HG02610 (cell line): ENCODE measurements at regions not wholly inside any gene's neighbourhood (a gene's known extent, or its start where the extent isn't known, plus 50 kb on each side); places are given as distances from the start of the nearest gene placed in this dataset.
"Not testable (repeated sequence)": the region's sequence is repeated elsewhere in the genome, so short reads cannot be mapped to it uniquely, and the experiment has no call there.

Source experiments
- ATAC-seq: cut with Tn5 transposase; IDR thresholded peaks from one replicate; pipeline ENCODE4 v1.9.1; 2021; ENCODE audit warnings: mild to moderate bottlenecking, moderate library complexity; ENCODE audit not compliant: unreplicated experiment

- ATAC-seq = no peak
Observed at GRCh38 chrX:43349363-43349762, 306.7 kb upstream of the MAOA start.

DNA sequence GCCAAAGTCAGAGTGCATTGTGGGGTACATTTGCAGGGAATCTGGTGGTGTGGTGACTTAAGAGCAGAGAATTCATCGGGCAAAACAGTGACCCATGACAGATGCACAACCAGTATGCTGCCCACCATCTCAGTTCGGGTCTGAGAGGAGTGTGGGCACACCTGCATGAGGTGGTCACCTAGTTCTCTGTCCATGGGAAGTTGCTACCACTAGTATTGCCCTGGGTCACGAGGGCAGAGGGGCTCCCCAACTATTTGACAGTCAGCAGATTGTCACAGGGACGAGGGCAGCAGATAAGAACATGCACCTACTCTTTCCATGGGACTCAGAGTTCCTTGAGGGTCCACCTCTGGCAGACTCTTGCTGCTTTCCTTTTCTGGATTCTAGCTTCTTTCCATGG, 305.2 kb upstream of the MAOA start:
- no peak for ATAC-seq

- ATAC-seq = no peak
Observed at GRCh38 chrX:43357741-43358140, 298.4 kb upstream of the MAOA start.

GRCh38 chrX:43373032-43373431, 283.1 kb upstream of the MAOA start:
- no peak for ATAC-seq

- no peak for ATAC-seq
Observed at GRCh38 chrX:43375136-43375535, 281.0 kb upstream of the MAOA start.

GRCh38 chrX:43380704-43381103, 275.4 kb upstream of the MAOA start:
- no peak for ATAC-seq

DNA sequence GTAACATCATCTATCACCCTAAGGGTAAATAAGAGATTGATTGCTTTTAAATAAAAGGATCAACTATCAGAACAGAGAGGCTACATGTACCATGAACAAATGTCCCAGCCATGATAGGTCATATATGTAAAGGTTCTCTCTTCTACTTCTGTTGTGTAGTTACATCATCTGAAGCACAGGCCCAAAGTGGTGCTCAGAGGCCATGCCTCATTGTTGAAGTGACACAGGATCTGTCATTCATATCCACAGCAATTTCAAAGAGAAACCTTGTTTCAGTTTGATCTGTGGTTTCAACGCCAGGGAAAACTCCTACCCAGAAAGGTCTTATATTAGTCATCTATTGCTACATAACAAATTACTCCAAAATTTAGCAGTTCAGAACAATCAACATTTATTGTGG, 269.2 kb upstream of the MAOA start:
- ATAC-seq = no peak

DNA sequence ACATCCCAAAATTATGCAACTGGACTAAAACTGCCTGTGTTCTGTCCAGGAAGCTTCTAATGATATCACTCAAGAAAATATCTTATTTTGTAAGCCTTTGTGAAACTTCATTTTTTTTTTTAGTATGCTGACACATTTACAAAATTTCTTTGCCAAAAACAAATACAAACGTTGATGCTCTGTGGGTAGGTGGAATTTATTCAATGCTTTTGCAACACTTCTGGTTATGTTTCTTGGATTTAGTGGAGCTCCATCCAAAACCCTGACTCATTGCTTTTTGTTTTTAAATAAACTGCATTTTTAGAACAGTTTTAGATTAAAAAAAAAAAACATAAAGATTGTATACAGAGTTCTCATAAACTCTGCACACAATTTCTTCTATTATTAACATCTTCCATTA, 250.9 kb upstream of the MAOA start:
- no peak for ATAC-seq

- ATAC-seq = no peak
Observed at GRCh38 chrX:43423876-43424275, 232.2 kb upstream of the MAOA start.

- no peak for ATAC-seq
Observed at GRCh38 chrX:43436517-43436916, 219.6 kb upstream of the MAOA start.

GRCh38 chrX:43446752-43447151, 209.3 kb upstream of the MAOA start:
- ATAC-seq = no peak

- ATAC-seq = no peak
Observed at GRCh38 chrX:43448688-43449087, 207.4 kb upstream of the MAOA start.

GRCh38 chrX:43450355-43450754, 205.7 kb upstream of the MAOA start:
- ATAC-seq = no peak

GRCh38 chrX:43451976-43452686, 204.0 kb upstream of the MAOA start:
- not testable (repeated sequence) for ATAC-seq

DNA sequence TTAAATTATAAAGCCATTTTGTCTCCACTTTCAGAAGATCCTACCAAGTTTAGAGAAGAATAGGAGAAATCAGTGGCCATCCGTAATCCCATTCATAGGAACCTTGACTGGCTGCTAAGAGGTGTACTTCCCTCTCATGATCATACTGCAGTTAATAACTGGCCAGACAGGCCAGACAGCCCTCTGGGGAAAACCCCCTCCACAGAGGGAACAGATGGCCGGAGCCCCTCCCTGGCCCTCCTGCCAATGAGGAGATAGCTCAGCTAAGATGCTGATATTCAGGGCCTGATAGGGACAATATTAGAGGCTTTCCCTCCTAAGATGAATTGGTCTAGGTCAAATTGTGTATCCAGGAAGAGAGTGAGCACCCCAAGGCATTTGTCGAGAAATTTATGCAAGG, 200.0 kb upstream of the MAOA start:
- ATAC-seq = no peak

- ATAC-seq = no peak
Observed at GRCh38 chrX:43456906-43457305, 199.2 kb upstream of the MAOA start.

DNA sequence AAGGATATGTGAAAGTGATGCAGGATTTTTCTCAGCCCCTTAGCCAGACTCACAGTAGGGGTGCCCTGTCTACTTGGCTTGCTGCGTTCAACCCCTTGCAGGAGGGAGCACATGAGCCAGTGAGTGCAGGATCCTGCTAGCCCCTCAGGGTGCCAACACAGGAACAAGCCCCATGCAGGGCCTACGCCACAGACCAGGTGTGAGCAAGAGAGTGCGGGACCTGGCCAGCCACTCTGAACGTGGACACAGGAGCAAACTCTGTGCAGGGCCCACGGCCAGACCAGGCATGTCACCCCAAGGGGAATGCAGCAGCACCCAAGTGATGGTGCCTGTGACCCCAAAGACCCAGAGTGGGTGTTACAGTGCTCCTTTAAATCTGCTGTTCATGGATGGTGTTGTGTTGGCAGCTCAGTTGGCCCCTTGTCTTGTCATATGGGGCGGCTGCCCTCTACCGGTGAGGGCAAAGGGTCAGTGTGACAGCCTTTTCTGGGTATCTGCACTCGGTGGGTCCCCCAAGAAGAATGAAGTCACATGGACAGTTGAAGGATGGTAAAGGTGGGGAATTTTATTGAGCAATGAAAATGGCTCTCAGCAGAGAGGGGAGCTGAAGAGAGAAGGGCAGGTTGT, 188.4 kb upstream of the MAOA start:
- ATAC-seq = no peak

- ATAC-seq = no peak
Observed at GRCh38 chrX:43469391-43470054, 186.6 kb upstream of the MAOA start.

GRCh38 chrX:43474321-43474720, 181.8 kb upstream of the MAOA start:
- no peak for ATAC-seq

- ATAC-seq = no peak
Observed at GRCh38 chrX:43479070-43479469, 177.0 kb upstream of the MAOA start.

DNA sequence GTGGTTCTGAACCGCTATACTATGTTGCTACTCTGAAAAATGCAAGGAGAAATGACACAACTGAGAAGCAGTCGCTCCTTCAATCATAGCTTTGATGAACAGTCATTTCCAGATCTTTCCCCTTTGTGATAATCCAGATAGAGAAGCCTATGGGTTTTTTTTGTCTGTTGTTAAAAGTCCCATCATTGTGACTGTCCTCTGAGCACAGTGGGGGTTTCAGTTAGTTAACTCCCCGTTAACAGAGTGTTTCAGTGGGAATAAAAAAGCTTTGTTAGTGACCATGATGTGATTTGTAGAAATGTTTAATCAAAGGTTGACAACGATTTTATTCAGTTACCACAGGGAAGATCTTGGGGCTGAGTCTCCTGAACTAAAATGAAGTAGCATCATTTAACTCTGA, 176.2 kb upstream of the MAOA start:
- no peak for ATAC-seq

- ATAC-seq = no peak
Observed at GRCh38 chrX:43481576-43481975, 174.5 kb upstream of the MAOA start.
